ENCODE measurements at regions not wholly inside any gene's neighbourhood (a gene's known extent, or its start where the extent isn't known, plus 50 kb on each side); places are given as distances from the start of the nearest gene placed in this dataset.

GRCh38 chr3:194798486-194798885, 112.8 kb downstream of the FAM43A start:
- TF ChIP-seq MXI1 (conservative IDR thresholded peaks at IDR 0.05; ENCODE audit: poor library complexity, severe bottlenecking) = no peak
- no peak for TF ChIP-seq SMC3 (conservative IDR thresholded peaks at IDR 0.05; ENCODE audit: poor library complexity)
- no peak for TF ChIP-seq EP300 (conservative IDR thresholded peaks at IDR 0.05; ENCODE audit: poor library complexity, severe bottlenecking)
- TF ChIP-seq TAF1 (IDR thresholded peaks at IDR 0.05; ENCODE audit: low read depth) = no peak
- no peak for TF ChIP-seq REST (IDR thresholded peaks at IDR 0.05; ENCODE audit: borderline replicate concordance)
- TF ChIP-seq CTCF (IDR thresholded peaks at IDR 0.05; ENCODE audit: poor library complexity, severe bottlenecking) = no peak
- TF ChIP-seq EZH2 (IDR thresholded peaks at IDR 0.05; ENCODE audit: borderline replicate concordance, insufficient read depth, low read length, poor library complexity, severe bottlenecking) = no peak
- no peak for TF ChIP-seq POLR2AphosphoS5 (IDR thresholded peaks at IDR 0.05)
- TF ChIP-seq RAD21 (conservative IDR thresholded peaks at IDR 0.05) = no peak
- H3K9me2 ChIP-seq (ENCODE audit: insufficient read depth, low read length) = no peaks in the 10 kb centered on the region
- no peaks in the 10 kb centered on the region for H3K36me3 ChIP-seq (ENCODE audit: insufficient read depth, low read length)
- no peaks in the 10 kb centered on the region for H3F3A ChIP-seq (ENCODE audit: insufficient read depth, low read length, poor library complexity, severe bottlenecking)
- H3K27me3 ChIP-seq (ENCODE audit: insufficient read depth, low read depth, low read length) = no peaks in the 10 kb centered on the region
- no peak overlapping the region for H2AFZ ChIP-seq (ENCODE audit: low read depth, low read length)
- H3K4me3 ChIP-seq (ENCODE audit: low read length) = no peak overlapping the region
- no peak overlapping the region for H3K9ac ChIP-seq (ENCODE audit: low read length)
- no peak overlapping the region for H3K27ac ChIP-seq (ENCODE audit: low read length)
- H3K4me2 ChIP-seq (ENCODE audit: low read length) = no peak overlapping the region
- no peaks in the 10 kb centered on the region for H4K20me1 ChIP-seq (ENCODE audit: insufficient read depth)
- no peaks in the 10 kb centered on the region for H3K79me2 ChIP-seq (replicated peaks; ENCODE audit: insufficient read depth, low read length)
- no peaks in the 10 kb centered on the region for H3K9me3 ChIP-seq (ENCODE audit: low read length)

GRCh38 chr3:194800002-194800401, 114.3 kb downstream of the FAM43A start:
- Histone ChIP-seq H3K27ac (ENCODE audit: low read length) (no peak overlapping the region), H2AFZ (ENCODE audit: low read depth, low read length) (no peak overlapping the region), H3K4me2 (ENCODE audit: low read length) (no peak overlapping the region), H3K9me3 (ENCODE audit: low read length) (no peaks in the 10 kb centered on the region), H3K27me3 (ENCODE audit: insufficient read depth, low read depth, low read length) (no peaks in the 10 kb centered on the region), H3K4me3 (ENCODE audit: low read length) (no peak overlapping the region), H4K20me1 (ENCODE audit: insufficient read depth) (no peaks in the 10 kb centered on the region), H3K79me2 (replicated peaks; ENCODE audit: insufficient read depth, low read length) (no peaks in the 10 kb centered on the region), H3K9me2 (ENCODE audit: insufficient read depth, low read length) (no peaks in the 10 kb centered on the region), H3K9ac (ENCODE audit: low read length) (no peak overlapping the region), H3K36me3 (ENCODE audit: insufficient read depth, low read length) (no peaks in the 10 kb centered on the region), H3F3A (ENCODE audit: insufficient read depth, low read length, poor library complexity, severe bottlenecking) (no peaks in the 10 kb centered on the region)
- TF ChIP-seq EZH2 (IDR thresholded peaks at IDR 0.05; ENCODE audit: borderline replicate concordance, insufficient read depth, low read length, poor library complexity, severe bottlenecking) (no peak), CTCF (IDR thresholded peaks at IDR 0.05; ENCODE audit: poor library complexity, severe bottlenecking) (no peak), TAF1 (IDR thresholded peaks at IDR 0.05; ENCODE audit: low read depth) (no peak), SMC3 (conservative IDR thresholded peaks at IDR 0.05; ENCODE audit: poor library complexity) (no peak), EP300 (conservative IDR thresholded peaks at IDR 0.05; ENCODE audit: poor library complexity, severe bottlenecking) (no peak), MXI1 (conservative IDR thresholded peaks at IDR 0.05; ENCODE audit: poor library complexity, severe bottlenecking) (no peak), POLR2AphosphoS5 (IDR thresholded peaks at IDR 0.05) (no peak), RAD21 (conservative IDR thresholded peaks at IDR 0.05) (no peak), REST (IDR thresholded peaks at IDR 0.05; ENCODE audit: borderline replicate concordance) (no peak)
